ENCODE measurements at regions not wholly inside any gene's neighbourhood (a gene's known extent, or its start where the extent isn't known, plus 50 kb on each side); places are given as distances from the start of the nearest gene placed in this dataset.

DNA sequence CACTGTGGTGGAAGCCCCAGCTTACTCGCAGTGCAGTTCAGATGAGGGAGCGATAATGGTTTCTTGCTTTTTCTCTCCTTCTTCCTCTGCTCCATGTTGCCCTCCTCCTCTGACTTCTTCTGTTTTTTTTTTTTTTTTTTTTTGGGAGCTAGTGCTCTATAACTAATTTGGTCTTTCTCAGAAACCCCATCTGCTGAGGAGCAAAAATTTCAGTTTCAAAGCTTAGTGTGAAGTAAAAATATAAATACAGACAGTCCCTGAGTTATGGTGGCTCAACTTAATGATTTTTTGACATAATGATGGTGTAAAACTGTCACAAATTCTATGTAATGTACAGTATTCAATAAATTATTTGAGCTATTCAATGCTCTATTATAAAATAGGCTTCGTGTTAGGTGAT lies 120.7 kb downstream of the TBX19 start:
- Histone ChIP-seq H3K27ac (no peak overlapping the region), H3K27me3 (replicated peaks) (no peaks in the 10 kb centered on the region), H3K9me3 (replicated peaks) (no peaks in the 10 kb centered on the region), H3K4me3 (no peak overlapping the region), H3K4me1 (replicated peaks) (no peaks in the 10 kb centered on the region), H3K36me3 (no peaks in the 10 kb centered on the region)
- no peak for DNase-seq (ENCODE audit: low read depth in 1 of 2, low spot score in 2 of 2)

GRCh38 chr1:168400139-168400538 lies 119.5 kb downstream of the TBX19 start:
- Histone ChIP-seq H3K27me3 (replicated peaks) (no peaks in the 10 kb centered on the region), H3K36me3 (no peaks in the 10 kb centered on the region), H3K9me3 (replicated peaks) (no peaks in the 10 kb centered on the region), H3K27ac (no peak overlapping the region), H3K4me1 (replicated peaks) (no peaks in the 10 kb centered on the region), H3K4me3 (no peak overlapping the region)
- DNase-seq (ENCODE audit: low read depth in 1 of 2, low spot score in 2 of 2): no peak

- H3K4me3 ChIP-seq: no peak overlapping the region
- H3K27ac ChIP-seq: no peak overlapping the region
Observed at GRCh38 chr1:168397806-168398205, 117.1 kb downstream of the TBX19 start.

GRCh38 chr1:168396940-168397684 lies 116.4 kb downstream of the TBX19 start:
- H3K4me1 ChIP-seq (replicated peaks): no peaks in the 10 kb centered on the region
- H3K27ac ChIP-seq: no peak overlapping the region
- H3K27me3 ChIP-seq (replicated peaks): no peaks in the 10 kb centered on the region
- H3K36me3 ChIP-seq: no peaks in the 10 kb centered on the region
- H3K9me3 ChIP-seq (replicated peaks): no peaks in the 10 kb centered on the region
- H3K4me3 ChIP-seq: no peak overlapping the region
- no peak for DNase-seq (ENCODE audit: low read depth in 1 of 2, low spot score in 2 of 2)

More at GRCh38 chr1:168397806-168398205, 117.1 kb downstream of the TBX19 start:
- Histone ChIP-seq H3K36me3 (no peaks in the 10 kb centered on the region), H3K4me1 (replicated peaks) (no peaks in the 10 kb centered on the region), H3K27me3 (replicated peaks) (no peaks in the 10 kb centered on the region), H3K9me3 (replicated peaks) (no peaks in the 10 kb centered on the region)
- DNase-seq (ENCODE audit: low read depth in 1 of 2, low spot score in 2 of 2): no peak

- no peak for DNase-seq (ENCODE audit: low read depth in 1 of 2, low spot score in 2 of 2)
- Histone ChIP-seq H3K27me3 (replicated peaks) (no peaks in the 10 kb centered on the region), H3K36me3 (no peaks in the 10 kb centered on the region), H3K9me3 (replicated peaks) (no peaks in the 10 kb centered on the region), H3K4me1 (replicated peaks) (no peaks in the 10 kb centered on the region), H3K4me3 (no peak overlapping the region), H3K27ac (no peak overlapping the region)
Observed at GRCh38 chr1:168396508-168396907, 115.8 kb downstream of the TBX19 start.

GRCh38 chr1:168394858-168395257 lies 114.2 kb downstream of the TBX19 start:
- DNase-seq (ENCODE audit: low read depth in 1 of 2, low spot score in 2 of 2): no peak
- Histone ChIP-seq H3K27me3 (replicated peaks) (no peaks in the 10 kb centered on the region), H3K4me3 (no peak overlapping the region), H3K9me3 (replicated peaks) (no peaks in the 10 kb centered on the region), H3K4me1 (replicated peaks) (no peaks in the 10 kb centered on the region), H3K36me3 (no peaks in the 10 kb centered on the region), H3K27ac (no peak overlapping the region)

DNA sequence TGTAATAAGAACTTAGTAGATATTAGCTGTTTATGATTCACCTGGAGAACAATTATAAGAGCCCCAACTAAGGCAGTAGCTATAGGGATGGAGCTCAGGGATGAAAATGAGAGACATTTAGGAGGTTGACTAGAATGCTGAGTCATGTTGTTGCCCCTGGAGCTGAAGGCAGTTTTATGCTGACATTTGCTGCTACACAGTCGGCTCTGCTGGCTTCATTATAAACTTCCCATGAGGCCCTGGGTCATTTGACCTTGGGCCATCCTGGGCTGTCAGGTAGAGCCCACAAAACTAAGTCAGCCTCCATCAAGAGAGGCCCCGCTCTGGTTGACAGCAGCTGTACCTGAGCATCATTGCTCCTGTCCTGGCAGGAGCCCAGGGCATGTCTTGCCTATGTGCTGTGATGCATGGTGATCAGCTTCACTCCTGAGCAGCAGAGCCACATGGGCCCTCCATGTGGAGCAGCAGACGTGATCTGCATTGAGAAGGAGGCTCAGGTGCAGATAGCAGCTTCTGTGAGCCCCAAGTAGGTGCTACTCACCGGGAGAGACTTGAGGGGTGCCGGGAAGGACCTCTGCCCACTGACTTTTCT lies 112.4 kb downstream of the TBX19 start:
- H3K9me3 ChIP-seq (replicated peaks): no peaks in the 10 kb centered on the region
- H3K4me1 ChIP-seq (replicated peaks): no peaks in the 10 kb centered on the region
- DNase-seq (ENCODE audit: low read depth in 1 of 2, low spot score in 2 of 2): no peak
- no peaks in the 10 kb centered on the region for H3K36me3 ChIP-seq
- H3K27ac ChIP-seq: no peak overlapping the region
- H3K4me3 ChIP-seq: no peak overlapping the region
- H3K27me3 ChIP-seq (replicated peaks): no peaks in the 10 kb centered on the region

GRCh38 chr1:168391851-168392681 lies 111.4 kb downstream of the TBX19 start:
- no peak for DNase-seq (ENCODE audit: low read depth in 1 of 2, low spot score in 2 of 2)

GRCh38 chr1:168390271-168390670 lies 109.6 kb downstream of the TBX19 start:
- H3K4me3 ChIP-seq: no peak overlapping the region
- no peaks in the 10 kb centered on the region for H3K9me3 ChIP-seq (replicated peaks)
- H3K27ac ChIP-seq: no peak overlapping the region
- no peaks in the 10 kb centered on the region for H3K36me3 ChIP-seq
- H3K27me3 ChIP-seq (replicated peaks): no peaks in the 10 kb centered on the region
- no peak for DNase-seq (ENCODE audit: low read depth in 1 of 2, low spot score in 2 of 2)
- H3K4me1 ChIP-seq (replicated peaks): no peaks in the 10 kb centered on the region

More at GRCh38 chr1:168391851-168392681, 111.4 kb downstream of the TBX19 start:
- Histone ChIP-seq H3K4me1 (replicated peaks) (no peaks in the 10 kb centered on the region), H3K27ac (no peak overlapping the region), H3K27me3 (replicated peaks) (no peaks in the 10 kb centered on the region), H3K9me3 (replicated peaks) (no peaks in the 10 kb centered on the region), H3K36me3 (no peaks in the 10 kb centered on the region), H3K4me3 (no peak overlapping the region)

DNA sequence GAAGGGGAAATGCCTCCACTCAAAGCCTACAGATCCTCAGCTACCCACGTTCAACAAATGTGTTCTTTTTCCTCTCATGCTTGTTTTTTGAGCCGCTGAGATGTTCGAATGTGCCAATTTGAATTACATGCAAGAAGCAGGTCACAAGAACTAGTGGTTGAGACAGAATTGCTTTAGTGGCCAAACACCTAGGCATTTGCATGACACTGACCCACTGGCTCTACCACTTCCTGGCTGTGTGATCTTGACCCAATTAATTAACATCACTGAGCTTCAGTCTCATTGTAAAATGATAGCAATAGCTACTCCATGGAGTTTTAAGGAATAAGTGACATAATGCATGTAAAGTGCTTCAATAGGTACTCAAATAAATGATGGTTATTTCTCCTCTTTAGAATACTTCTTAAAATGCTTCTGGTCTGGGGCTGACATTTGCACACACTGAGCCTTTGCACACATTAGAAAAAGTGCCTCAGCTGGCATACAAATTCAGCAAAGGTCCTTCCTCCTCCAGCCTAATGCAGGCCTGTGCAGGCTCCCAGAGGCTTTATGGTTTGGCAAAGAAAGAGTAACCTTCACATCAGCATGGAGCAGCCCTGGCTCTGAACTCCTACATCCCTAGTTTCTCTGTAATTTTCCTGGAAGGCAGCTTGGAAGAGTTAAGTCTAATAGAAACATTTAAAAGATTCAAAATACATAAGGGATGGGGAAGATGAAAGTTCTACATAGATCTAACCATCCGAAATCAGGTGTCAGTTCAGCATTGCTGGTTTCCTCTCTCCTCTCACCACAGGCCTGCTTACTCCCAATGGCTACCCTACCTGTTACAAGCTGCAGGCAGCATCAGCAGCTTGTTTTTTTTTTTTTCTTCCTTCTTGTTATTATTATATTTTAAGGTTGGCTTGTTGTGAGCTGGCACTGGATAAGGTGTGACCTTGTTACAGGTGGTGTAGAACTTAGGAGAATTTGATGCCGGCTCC lies 107.4 kb downstream of the TBX19 start:
- no peak overlapping the region for H3K4me3 ChIP-seq
- H3K4me1 ChIP-seq (replicated peaks): no peaks in the 10 kb centered on the region
- no peak for DNase-seq (ENCODE audit: low read depth in 1 of 2, low spot score in 2 of 2)
- no peaks in the 10 kb centered on the region for H3K9me3 ChIP-seq (replicated peaks)
- H3K36me3 ChIP-seq: no peaks in the 10 kb centered on the region
- no peaks in the 10 kb centered on the region for H3K27me3 ChIP-seq (replicated peaks)
- H3K27ac ChIP-seq: no peak overlapping the region

- Histone ChIP-seq H3K4me1 (replicated peaks) (no peaks in the 10 kb centered on the region), H3K27ac (no peak overlapping the region), H3K27me3 (replicated peaks) (no peaks in the 10 kb centered on the region), H3K4me3 (no peak overlapping the region), H3K9me3 (replicated peaks) (no peaks in the 10 kb centered on the region), H3K36me3 (no peaks in the 10 kb centered on the region)
- no peak for DNase-seq (ENCODE audit: low read depth in 1 of 2, low spot score in 2 of 2)
Observed at GRCh38 chr1:168386949-168387586, 106.4 kb downstream of the TBX19 start.

DNA sequence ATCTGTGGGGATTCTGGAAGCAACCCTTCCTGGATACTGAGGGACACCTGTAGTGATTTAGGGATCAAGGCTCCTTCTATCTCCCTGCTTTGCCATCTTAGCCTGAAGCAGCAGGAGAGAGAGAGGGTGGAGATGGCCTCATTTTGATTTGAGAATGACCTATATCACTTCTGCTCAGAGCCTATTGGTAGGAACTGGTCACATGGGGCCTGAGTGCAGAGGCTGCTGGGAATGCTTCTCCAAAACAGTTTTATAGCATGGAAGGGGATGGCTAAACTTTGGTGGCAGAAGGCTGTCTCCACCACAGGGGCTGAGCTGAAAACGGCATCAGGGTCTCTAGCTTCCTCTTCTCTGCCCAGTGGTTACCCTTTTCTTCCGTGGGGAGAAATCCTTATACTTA lies 105.8 kb downstream of the TBX19 start:
- no peak overlapping the region for H3K27ac ChIP-seq
- H3K9me3 ChIP-seq (replicated peaks): no peaks in the 10 kb centered on the region
- H3K27me3 ChIP-seq (replicated peaks): no peaks in the 10 kb centered on the region
- no peaks in the 10 kb centered on the region for H3K4me1 ChIP-seq (replicated peaks)
- H3K36me3 ChIP-seq: no peaks in the 10 kb centered on the region
- DNase-seq (ENCODE audit: low read depth in 1 of 2, low spot score in 2 of 2): no peak
- H3K4me3 ChIP-seq: no peak overlapping the region

GRCh38 chr1:168381850-168382249 lies 101.2 kb downstream of the TBX19 start:
- H3K27me3 ChIP-seq (replicated peaks): no peaks in the 10 kb centered on the region
- no peak overlapping the region for H3K27ac ChIP-seq
- no peaks in the 10 kb centered on the region for H3K9me3 ChIP-seq (replicated peaks)
- H3K4me3 ChIP-seq: no peak overlapping the region
- H3K4me1 ChIP-seq (replicated peaks): no peaks in the 10 kb centered on the region
- no peaks in the 10 kb centered on the region for H3K36me3 ChIP-seq
- DNase-seq (ENCODE audit: low read depth in 1 of 2, low spot score in 2 of 2): no peak

Measured in SJSA1 (cell line).